ENCODE measurements at regions not wholly inside any gene's neighbourhood (a gene's known extent, or its start where the extent isn't known, plus 50 kb on each side); places are given as distances from the start of the nearest gene placed in this dataset.

GRCh38 chr12:73798523-73798922 is 739.1 kb upstream of the ATXN7L3B start:
- TF ChIP-seq CTCF (conservative IDR thresholded peaks at IDR 0.05; ENCODE audit: low read length) (no peak), EZH2phosphoT487 (IDR thresholded peaks at IDR 0.05; ENCODE audit: borderline replicate concordance) (no peak)

Data from Loucy (cell line).